Middle frontal gyrus (tissue), 1 donor: ENCODE measurements at regions not wholly inside any gene's neighbourhood (a gene's known extent, or its start where the extent isn't known, plus 50 kb on each side); places are given as distances from the start of the nearest gene placed in this dataset.
A peak's percentile ranks its signal among the peaks of the same experiment; 100 is the strongest.

Source experiments
- DNase-seq: peaks from one replicate; pipeline ENCODE4 v3.0.0-alpha.2; 2015; ENCODE audit warnings: low spot score; ENCODE audit errors: extremely low spot score

- no peak for DNase-seq
Observed at GRCh38 chr14:49527221-49527620, 59.0 kb downstream of the RPS29 start.

GRCh38 chr14:49526101-49526500, 60.1 kb downstream of the RPS29 start:
- DNase-seq: no peak

DNA sequence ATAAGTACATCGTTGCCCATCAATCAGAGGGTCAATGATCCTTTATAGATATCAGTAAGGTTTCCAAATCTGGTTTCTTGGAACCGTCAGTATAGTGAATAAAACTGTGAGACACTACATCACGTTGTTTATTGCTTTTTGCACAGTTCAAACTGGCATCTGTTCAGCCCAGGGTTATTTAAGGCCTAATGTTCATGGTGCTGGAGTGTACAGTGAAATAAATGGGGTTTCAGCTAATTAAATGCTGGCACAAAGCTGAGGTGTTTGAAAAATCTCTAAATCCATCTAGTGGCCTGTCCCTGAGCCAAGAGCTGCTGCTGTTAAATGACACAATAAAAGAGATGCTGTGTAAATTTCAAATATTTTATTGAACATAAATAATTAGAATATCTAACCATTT, 69.9 kb downstream of the RPS29 start:
- DNase-seq: no peak

DNA sequence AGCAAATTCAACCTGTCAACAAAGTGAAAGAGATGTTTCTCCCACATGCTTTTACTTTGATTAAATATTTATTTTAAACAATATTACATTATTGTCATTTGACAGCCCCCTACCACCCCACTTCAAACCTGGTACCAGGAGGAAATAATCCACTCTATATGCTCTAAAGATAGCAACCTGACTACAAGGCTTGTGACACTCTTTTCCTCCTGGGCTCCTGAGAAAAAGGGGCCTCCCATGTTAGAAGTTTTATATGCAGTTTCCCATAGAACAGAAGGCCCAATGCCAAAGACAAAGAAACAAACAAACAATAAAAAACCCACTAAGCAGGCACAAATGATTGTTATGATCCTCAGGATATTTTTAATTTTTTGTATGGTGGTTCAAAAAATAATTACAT, 73.6 kb downstream of the RPS29 start:
- DNase-seq: no peak

DNA sequence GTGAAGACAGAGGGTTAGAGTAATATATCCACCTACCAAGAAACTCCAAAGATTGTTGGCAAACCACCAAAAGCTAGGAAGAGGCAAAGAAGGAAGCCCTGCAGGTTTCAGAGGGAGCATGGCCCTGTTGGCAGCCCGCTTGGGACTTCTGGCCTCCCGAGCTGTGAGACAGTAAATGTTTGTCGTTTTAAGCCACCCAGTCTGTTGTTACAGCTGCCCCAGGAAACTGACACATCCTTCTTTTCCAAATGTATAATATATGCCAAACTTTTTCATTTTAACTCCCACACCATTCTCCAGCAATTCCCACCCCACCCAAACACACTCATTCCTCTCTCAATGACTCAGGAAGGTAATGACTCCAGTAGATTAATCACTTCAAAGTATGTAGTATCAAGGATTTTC, 74.0 kb downstream of the RPS29 start:
- DNase-seq: peak; percentile 6

DNA sequence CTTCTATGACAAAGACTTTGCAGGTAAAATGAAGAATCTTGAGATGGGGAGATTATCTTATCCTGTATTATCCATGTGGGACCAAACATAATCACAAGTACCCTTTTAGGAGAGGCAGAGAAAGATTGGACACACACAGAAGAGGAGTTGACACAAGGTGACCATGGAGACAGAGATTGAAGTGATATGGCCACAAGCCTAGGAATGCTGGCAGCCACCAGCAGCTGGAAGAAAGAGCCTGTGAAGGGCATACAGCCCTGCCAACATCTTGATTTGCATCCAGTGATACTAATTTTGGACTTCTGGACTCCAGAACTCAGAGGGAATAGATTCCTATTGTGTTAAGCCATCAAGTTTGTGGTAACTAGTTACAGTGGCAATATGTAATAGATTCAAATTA, 78.1 kb downstream of the RPS29 start:
- no peak for DNase-seq

GRCh38 chr14:49506650-49507049, 79.5 kb downstream of the RPS29 start:
- DNase-seq: no peak

GRCh38 chr14:49505041-49505766, 81.0 kb downstream of the RPS29 start:
- no peak for DNase-seq

DNA sequence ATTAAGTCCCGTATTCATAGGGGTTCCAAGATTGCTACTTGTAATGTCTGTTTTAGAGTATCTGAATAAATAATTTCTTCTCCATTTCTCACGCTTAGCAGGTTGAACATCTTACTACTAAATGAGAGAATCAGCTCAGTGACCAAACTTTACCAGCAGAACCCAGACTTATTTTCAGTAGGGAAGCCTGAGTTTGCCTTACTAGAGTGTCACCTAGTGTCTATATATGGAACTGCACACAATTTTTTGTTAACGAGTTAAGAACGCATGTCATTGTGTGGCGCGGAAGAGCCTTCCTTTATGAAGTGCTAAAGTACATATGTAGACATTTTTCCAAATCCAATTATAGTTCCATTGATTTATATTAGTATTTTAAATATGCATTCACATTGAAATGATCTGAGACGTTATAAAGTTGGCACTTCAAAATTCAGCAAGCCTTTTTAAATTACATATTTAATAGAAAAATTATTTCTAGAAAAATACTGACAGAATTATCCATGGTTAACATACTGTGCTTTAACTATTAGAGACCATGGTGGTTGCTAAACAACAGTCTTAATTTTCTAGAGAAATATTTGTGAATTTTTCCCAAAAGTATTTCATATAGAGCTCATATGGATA, 88.3 kb downstream of the RPS29 start:
- DNase-seq: peak; percentile 66

DNA sequence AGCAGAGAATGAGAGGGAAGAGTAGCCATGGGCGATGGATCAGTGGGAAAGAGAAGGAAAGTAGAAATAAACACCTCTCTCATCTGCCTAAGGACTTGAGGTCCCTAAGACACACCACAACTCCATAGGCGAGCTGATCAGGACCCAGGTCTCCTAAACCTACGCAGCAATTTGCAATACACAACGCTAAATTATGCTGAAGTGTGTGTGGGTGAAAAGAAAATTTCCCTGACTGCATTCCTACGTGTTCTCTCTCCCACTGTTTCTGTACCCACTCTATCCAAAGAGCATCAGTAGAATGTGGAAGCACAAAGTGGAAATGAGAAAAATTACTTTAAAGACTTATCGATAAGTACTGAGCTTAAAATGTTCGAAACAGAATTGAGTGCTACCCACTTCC, 88.9 kb downstream of the RPS29 start:
- DNase-seq: no peak

GRCh38 chr14:49494836-49495235, 91.3 kb downstream of the RPS29 start:
- DNase-seq: no peak

DNA sequence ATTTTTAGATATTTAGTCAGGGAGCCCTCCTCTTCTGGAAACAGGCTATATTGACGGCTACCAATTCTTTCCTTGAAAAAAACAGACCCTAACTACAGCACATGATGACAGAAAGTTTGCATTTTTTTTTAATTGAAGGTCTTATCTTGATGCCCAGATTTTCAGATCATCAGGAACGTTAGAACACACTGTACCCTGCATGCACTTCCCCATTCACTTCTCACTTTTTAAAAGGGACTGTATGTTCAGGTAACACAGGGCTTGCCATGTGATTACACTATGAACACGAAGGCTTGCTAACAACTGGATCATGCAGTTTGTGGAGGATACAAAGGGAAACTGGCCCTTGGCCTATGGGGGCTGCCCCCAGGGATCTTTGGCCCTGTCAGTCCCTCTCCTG, 92.6 kb downstream of the RPS29 start:
- no peak for DNase-seq

- DNase-seq: no peak
Observed at GRCh38 chr14:49492151-49492550, 94.0 kb downstream of the RPS29 start.

DNA sequence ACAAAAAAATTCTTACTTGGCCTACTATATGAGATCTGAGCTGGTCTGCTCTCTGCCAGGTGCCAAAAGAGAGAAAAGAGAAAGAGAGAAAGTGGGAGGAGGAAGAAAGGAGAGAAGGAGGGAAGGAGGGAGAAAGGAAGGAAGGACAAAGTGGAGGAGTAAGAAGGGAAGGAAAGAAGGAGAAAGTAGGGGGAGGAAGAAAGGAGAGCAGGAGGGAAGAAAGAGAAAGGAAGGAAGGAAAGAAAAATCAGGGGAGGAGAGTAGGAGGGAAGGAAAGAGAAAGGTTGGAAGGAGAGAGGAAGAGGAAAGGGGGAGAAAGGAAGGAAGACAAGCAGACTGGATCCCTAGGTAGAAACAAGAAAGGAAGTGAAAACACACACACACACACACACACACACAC, 96.8 kb downstream of the RPS29 start:
- no peak for DNase-seq

DNA sequence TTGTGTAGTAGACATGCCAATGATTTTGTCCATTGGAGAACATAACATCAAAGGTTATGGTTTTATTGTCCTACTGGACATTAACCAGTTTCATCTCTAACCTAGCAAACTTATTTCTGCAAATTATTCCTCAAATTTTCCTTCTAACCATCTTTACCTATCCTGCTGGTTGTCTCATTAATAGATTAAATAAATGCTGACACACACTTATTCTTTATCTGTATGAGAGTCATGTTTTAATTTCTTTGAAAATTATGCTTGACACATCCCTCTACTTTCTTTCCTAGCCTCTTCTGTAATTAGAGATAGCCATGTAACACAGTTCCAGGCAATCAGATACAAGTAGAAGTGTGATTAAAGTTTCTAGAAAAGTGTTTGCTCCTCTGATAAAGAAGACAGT, 98.9 kb downstream of the RPS29 start:
- no peak for DNase-seq

- DNase-seq: no peak
Observed at GRCh38 chr14:49485290-49485689, 100.9 kb downstream of the RPS29 start.

DNA sequence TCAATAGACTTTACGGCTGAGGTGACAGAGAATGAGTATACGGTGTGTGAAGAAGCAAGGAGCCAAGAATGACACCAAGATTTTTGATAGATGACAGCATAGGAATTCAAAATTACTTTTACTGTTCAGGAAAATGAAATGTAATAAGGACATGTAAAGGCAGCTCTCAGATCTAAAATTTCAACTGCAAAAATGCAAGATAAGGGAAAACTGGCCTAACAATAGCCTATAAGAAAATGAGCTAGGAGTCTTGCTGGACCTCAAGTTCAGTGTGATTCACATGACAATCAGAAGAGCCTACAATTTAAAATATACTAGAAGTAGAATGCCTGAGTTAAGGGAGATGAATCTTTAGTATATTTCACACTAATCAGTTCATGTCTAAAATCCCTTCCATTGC, 102.0 kb downstream of the RPS29 start:
- no peak for DNase-seq

DNA sequence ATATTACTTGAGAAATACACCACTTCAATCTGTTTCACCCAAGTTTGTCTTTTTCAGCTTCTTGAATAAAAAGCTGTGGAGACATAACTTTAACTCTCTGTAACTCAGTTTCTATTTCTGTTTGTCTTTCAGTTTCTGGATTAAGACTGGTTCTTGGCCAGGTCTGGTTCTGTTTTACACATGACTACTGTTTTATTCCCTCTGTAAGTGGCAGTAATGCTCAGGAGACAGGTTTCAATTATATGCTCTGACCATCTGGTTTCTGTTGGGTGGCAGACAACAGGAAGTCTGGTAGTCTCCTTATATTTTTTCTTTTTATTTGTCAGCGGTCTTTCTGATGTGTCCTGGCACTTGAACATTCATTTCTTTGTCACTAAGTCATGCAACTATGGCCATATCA, 102.9 kb downstream of the RPS29 start:
- no peak for DNase-seq

DNA sequence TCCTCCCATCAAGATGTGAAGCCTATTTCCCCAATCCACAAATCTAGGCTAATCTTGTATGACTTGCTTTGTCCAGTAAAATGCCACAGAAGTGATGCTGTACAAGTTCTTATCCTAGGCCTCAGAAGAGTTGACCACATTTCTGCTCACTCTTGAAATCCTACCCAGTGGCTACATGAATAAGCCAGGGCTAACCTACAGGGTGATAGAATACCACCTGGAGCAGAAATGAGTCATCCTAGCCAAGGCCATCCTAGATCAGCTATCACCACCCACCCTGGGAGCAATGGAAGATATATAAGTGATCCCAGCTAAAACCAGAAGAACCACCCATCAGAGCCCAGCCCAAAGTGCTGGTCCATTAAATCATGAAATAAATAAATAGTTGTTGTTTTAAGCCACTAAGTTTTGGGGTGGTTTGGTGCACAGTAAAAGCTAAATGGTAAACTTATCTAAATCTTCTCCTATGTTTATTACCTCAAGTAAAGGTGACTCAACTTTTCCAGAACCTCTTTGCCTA, 105.1 kb downstream of the RPS29 start:
- DNase-seq: no peak

DNA sequence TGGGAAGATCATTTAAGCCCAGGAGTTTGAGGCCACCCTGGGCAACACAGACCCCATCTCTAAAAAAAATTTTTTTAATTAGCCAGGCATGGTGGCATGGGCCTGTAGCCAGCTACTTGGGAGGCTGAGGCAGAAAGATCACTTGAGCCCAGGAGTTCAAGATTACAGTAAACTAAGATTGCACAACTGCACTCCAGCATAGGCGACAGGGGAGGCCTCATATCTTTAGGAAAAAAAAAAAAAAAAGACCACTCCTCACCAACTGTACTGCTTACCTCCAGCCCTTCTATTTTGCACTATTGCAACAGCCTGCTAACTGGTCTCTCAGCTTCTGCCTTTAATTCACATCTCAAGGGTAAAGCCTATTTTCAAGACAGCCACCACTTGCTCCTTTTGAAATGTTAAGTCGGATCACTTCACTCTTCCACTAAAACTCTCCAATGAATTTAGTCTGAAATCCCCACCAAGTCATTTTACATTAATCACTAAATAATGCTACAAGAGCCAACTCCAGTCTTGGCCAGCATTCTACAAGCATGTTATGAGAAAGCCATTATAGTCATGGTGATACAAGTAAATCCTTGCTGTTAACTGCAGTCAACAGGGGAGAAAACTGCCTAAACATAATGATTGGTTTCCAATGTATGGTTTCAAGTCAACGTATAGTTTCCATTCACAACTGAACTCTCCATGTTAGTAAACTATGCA, 106.0 kb downstream of the RPS29 start:
- no peak for DNase-seq

DNA sequence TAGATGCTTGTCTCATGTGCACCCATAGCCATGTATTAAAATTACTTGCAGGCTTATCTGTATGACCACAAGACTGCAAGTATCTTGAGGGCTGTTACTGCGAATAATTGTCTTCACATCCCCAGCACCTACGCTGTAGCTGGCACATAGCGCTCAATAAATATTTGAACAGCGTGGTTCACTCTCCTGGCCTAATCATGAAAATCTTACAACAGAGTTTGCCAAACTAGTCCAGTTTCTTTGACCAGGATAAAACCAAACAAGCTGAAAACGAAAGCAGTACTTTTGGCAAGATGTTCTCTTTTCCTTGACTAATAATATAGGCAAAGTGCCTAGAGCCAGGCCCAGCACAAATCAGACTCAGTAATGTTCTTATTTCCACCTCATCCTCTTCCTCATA, 106.7 kb downstream of the RPS29 start:
- DNase-seq: no peak

- DNase-seq: no peak
Observed at GRCh38 chr14:49478784-49479183, 107.4 kb downstream of the RPS29 start.

DNA sequence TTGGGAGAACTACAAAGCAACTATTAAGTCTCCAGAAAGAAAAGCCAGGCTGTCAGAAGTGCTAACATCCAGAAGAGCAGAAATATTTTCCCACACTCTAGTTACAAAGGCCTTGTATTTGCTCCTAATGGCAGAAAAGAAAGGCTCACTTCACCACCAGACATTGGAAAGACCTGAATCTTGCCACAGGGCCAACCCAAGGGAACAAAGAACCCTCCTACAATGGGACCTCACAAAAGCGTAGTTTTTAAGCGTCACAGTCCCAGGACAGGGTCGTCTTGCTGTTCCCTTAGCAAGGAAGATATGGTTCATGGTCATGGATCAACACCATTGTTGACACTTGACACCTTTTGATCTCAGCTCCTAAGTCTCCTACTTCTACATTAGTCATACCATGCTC, 119.1 kb downstream of the RPS29 start:
- no peak for DNase-seq
